HEK293 (cell line): ENCODE measurements at regions not wholly inside any gene's neighbourhood (a gene's known extent, or its start where the extent isn't known, plus 50 kb on each side); places are given as distances from the start of the nearest gene placed in this dataset.

Source experiments
- CTCF ChIA-PET: fragments of 350-600 bp; formaldehyde crosslinking; extraction: SDS; loops from one replicate; lab custom pipeline; 2021; ENCODE audit warnings: antibody characterized with exemption; lab: Yijun Ruan, JAX
- POLR2A ChIA-PET: fragments of 300-600 bp; formaldehyde crosslinking; extraction: SDS; loops from one replicate; lab custom pipeline; 2020; ENCODE audit warnings: antibody characterized with exemption, inconsistent platforms; lab: Yijun Ruan, JAX
- H3K27ac ChIP-seq: fragments of 200-500 bp; sonication (Bioruptor generic); 2 replicates; pipeline ENCODE4 v1.5.1; 2014; ENCODE audit warnings: low read depth, low read length, control low read depth, inconsistent platforms; ENCODE audit errors: extremely low read depth
- H3K36me3 ChIP-seq, 2 experiments: fragments of 200-500 bp in 1 of 2; sonication (Bioruptor generic) in 1 of 2; 1 replicate in 1 of 2; 2 replicates in 1 of 2; pipeline ENCODE4 v1.5.1; 2014 to 2017; ENCODE audit warnings: inconsistent platforms in 2 of 2, low read length in 2 of 2; ENCODE audit not compliant: control insufficient read depth in 2 of 2, insufficient read depth in 1 of 2
- H3K4me1 ChIP-seq: fragments of 200-500 bp; sonication (Bioruptor generic); 2 replicates; pipeline ENCODE4 v1.5.1; 2014; ENCODE audit warnings: mild to moderate bottlenecking, low read length, inconsistent platforms; ENCODE audit not compliant: control insufficient read depth, insufficient read depth
- H3K4me3 ChIP-seq: 2 replicates; pipeline ENCODE4 v1.5.1; 2011; ENCODE audit warnings: low read depth, mild to moderate bottlenecking, control low read depth, low read length, moderate library complexity
- H3K9me3 ChIP-seq: fragments of 200-500 bp; sonication (Bioruptor generic); 2 replicates; pipeline ENCODE4 v1.5.1; 2014; ENCODE audit warnings: low read depth, low read length, inconsistent platforms; ENCODE audit not compliant: control insufficient read depth, insufficient read depth
- FEZF1 ChIP-seq: fragments of 450-650 bp; formaldehyde crosslinking; IDR thresholded peaks from 2 replicates; pipeline ENCODE4 v1.5.1; 2016; ENCODE audit warnings: missing biosample characterization, missing genetic modification characterization
- PATZ1 ChIP-seq: fragments of 450-650 bp; formaldehyde crosslinking; IDR thresholded peaks from 2 replicates; pipeline ENCODE4 v1.5.1; 2016; ENCODE audit warnings: missing biosample characterization, missing genetic modification characterization
- PRDM4 ChIP-seq: fragments of 450-650 bp; formaldehyde crosslinking; IDR thresholded peaks from 2 replicates; pipeline ENCODE4 v1.5.1; 2017; ENCODE audit warnings: missing biosample characterization, missing genetic modification characterization
- YY1 ChIP-seq: fragments of 450-650 bp; formaldehyde crosslinking; IDR thresholded peaks from 2 replicates; pipeline ENCODE4 v1.5.1; 2018; ENCODE audit warnings: missing biosample characterization, missing genetic modification characterization
- ZBTB11 ChIP-seq: fragments of 450-650 bp; formaldehyde crosslinking; conservative IDR thresholded peaks from 2 replicates; pipeline ENCODE4 v1.5.1; 2016; ENCODE audit warnings: low read depth, missing biosample characterization, missing genetic modification characterization
- ZBTB17 ChIP-seq: fragments of 450-650 bp; formaldehyde crosslinking; IDR thresholded peaks from 2 replicates; pipeline ENCODE4 v1.5.1; 2016; ENCODE audit warnings: missing biosample characterization, missing genetic modification characterization
- ZNF132 ChIP-seq: fragments of 450-650 bp; formaldehyde crosslinking; IDR thresholded peaks from 2 replicates; pipeline ENCODE4 v1.5.1; 2017; ENCODE audit warnings: missing biosample characterization, missing genetic modification characterization, borderline replicate concordance
- ZNF148 ChIP-seq: fragments of 450-650 bp; formaldehyde crosslinking; IDR thresholded peaks from 2 replicates; pipeline ENCODE4 v1.5.0; 2017; ENCODE audit warnings: missing biosample characterization, missing genetic modification characterization, borderline replicate concordance
- ZNF23 ChIP-seq: fragments of 450-650 bp; formaldehyde crosslinking; IDR thresholded peaks from 2 replicates; pipeline ENCODE4 v1.5.1; 2016; ENCODE audit warnings: missing biosample characterization, missing genetic modification characterization, borderline replicate concordance
- ZNF239 ChIP-seq: fragments of 450-650 bp; formaldehyde crosslinking; IDR thresholded peaks from 2 replicates; pipeline ENCODE4 v1.5.1; 2016; ENCODE audit warnings: missing biosample characterization, missing genetic modification characterization
- ZNF335 ChIP-seq: fragments of 450-650 bp; formaldehyde crosslinking; conservative IDR thresholded peaks from 2 replicates; pipeline ENCODE4 v1.5.1; 2016; ENCODE audit warnings: missing biosample characterization, missing genetic modification characterization
- ZNF362 ChIP-seq: fragments of 450-650 bp; formaldehyde crosslinking; IDR thresholded peaks from 2 replicates; pipeline ENCODE4 v1.5.1; 2016; ENCODE audit warnings: missing biosample characterization, missing genetic modification characterization
- ZNF514 ChIP-seq: fragments of 450-650 bp; formaldehyde crosslinking; IDR thresholded peaks from 2 replicates; pipeline ENCODE4 v1.5.1; 2016; ENCODE audit warnings: missing biosample characterization, missing genetic modification characterization
- ZNF529 ChIP-seq: fragments of 450-650 bp; formaldehyde crosslinking; IDR thresholded peaks from 2 replicates; pipeline ENCODE4 v1.5.1; 2017; ENCODE audit warnings: missing genetic modification characterization, missing biosample characterization; ENCODE audit not compliant: insufficient replicate concordance
- ZNF571 ChIP-seq: fragments of 450-650 bp; formaldehyde crosslinking; IDR thresholded peaks from 2 replicates; pipeline ENCODE4 v1.5.0; 2017; ENCODE audit warnings: missing biosample characterization, missing genetic modification characterization
- ZNF621 ChIP-seq: fragments of 450-650 bp; formaldehyde crosslinking; IDR thresholded peaks from 2 replicates; pipeline ENCODE4 v1.5.1; 2017; ENCODE audit warnings: missing biosample characterization, missing genetic modification characterization
- ZNF837 ChIP-seq: fragments of 450-650 bp; formaldehyde crosslinking; IDR thresholded peaks from 2 replicates; pipeline ENCODE4 v1.5.1; 2016; ENCODE audit warnings: missing biosample characterization, missing genetic modification characterization
- ZSCAN23 ChIP-seq: fragments of 450-650 bp; formaldehyde crosslinking; IDR thresholded peaks from 2 replicates; pipeline ENCODE4 v1.5.1; 2016; ENCODE audit warnings: missing biosample characterization, missing genetic modification characterization
- ZXDB ChIP-seq: fragments of 450-650 bp; formaldehyde crosslinking; IDR thresholded peaks from 2 replicates; pipeline ENCODE4 v1.5.1; 2016; ENCODE audit warnings: missing biosample characterization, missing genetic modification characterization

GRCh38 chr13:65932013-65932412, 1298.1 kb downstream of the PCDH9 start:
- TF ChIP-seq ZNF529 (no peak), PRDM4 (tag by site-specific recombination) (no peak)
- no peak overlapping the region for H3K27ac ChIP-seq
- no peaks in the 10 kb centered on the region for H3K4me1 ChIP-seq
- H3K4me3 ChIP-seq: no peak overlapping the region
- ChIA-PET POLR2A (no interaction called here), CTCF (interaction anchor here (0.6 kb wide), 1 partner anchor 89 kb away, joined by 5 read pairs; no protein-coding TSS in a partner anchor)
- no peaks in the 10 kb centered on the region for H3K36me3 ChIP-seq
- no peaks in the 10 kb centered on the region for H3K9me3 ChIP-seq

- TF ChIP-seq YY1 (tag by site-specific recombination) (no peak), ZBTB11 (no peak), ZNF571 (tag by site-specific recombination) (no peak), ZXDB (tag by site-specific recombination) (no peak), ZNF239 (tag by site-specific recombination) (no peak)
- ChIA-PET POLR2A (no interaction called here), CTCF (no interaction called here)
- Histone ChIP-seq H3K9me3 (no peaks in the 10 kb centered on the region), H3K27ac (no peak overlapping the region), H3K4me1 (no peaks in the 10 kb centered on the region), H3K4me3 (no peak overlapping the region), H3K36me3 (no peaks in the 10 kb centered on the region)
These were observed 1300.7 kb downstream of the PCDH9 start for GRCh38 chr13:65929436-65929835.

GRCh38 chr13:65926750-65927171, 1303.4 kb downstream of the PCDH9 start:
- Histone ChIP-seq H3K27ac (no peak overlapping the region), H3K4me1 (no peaks in the 10 kb centered on the region), H3K4me3 (no peak overlapping the region), H3K36me3 (no peaks in the 10 kb centered on the region), H3K9me3 (no peaks in the 10 kb centered on the region)
- POLR2A ChIA-PET: no interaction called here
- CTCF ChIA-PET: interaction anchor here (1.1 kb wide), 1 partner anchor 9 kb away, joined by 3 read pairs; no protein-coding TSS in a partner anchor
- TF ChIP-seq ZNF529 (no peak), ZNF132 (tag by site-specific recombination) (no peak), ZNF148 (tag by site-specific recombination) (no peak), ZNF362 (tag by site-specific recombination) (no peak), ZNF621 (tag by site-specific recombination) (no peak), ZNF514 (tag by site-specific recombination) (no peak), ZSCAN23 (tag by site-specific recombination) (no peak), PATZ1 (tag by site-specific recombination) (no peak), ZNF837 (no peak), ZNF335 (tag by site-specific recombination) (no peak), ZNF571 (tag by site-specific recombination) (no peak), ZNF23 (tag by site-specific recombination) (no peak), FEZF1 (tag by site-specific recombination) (no peak), ZBTB17 (no peak)
